ENCODE measurements at regions not wholly inside any gene's neighbourhood (a gene's known extent, or its start where the extent isn't known, plus 50 kb on each side); places are given as distances from the start of the nearest gene placed in this dataset.

GRCh38 chr3:194872669-194872977 is 186.9 kb downstream of the FAM43A start:
- TF ChIP-seq CTCF (IDR thresholded peaks at IDR 0.05), result no peak
- TF ChIP-seq POLR2A (IDR thresholded peaks at IDR 0.05), result no peak

Measured in transverse colon (tissue), 3 donors.